SU-DHL-6 (cell line): ENCODE measurements at regions not wholly inside any gene's neighbourhood (a gene's known extent, or its start where the extent isn't known, plus 50 kb on each side); places are given as distances from the start of the nearest gene placed in this dataset.

Experiments
- H2AFZ ChIP-seq: fragments of 200-600 bp; sonication (generic); 2 replicates; pipeline ENCODE4 v1.6.1; 2014; ENCODE audit warnings: low read depth, mild to moderate bottlenecking, moderate library complexity, mixed read lengths, antibody characterized with exemption, low read length; ENCODE audit not compliant: severe bottlenecking
- H3F3A ChIP-seq: fragments of 200-600 bp; shearing (Covaris generic); 2 replicates; pipeline ENCODE4 v1.6.0; 2016; ENCODE audit warnings: antibody characterized with exemption, mild to moderate bottlenecking; ENCODE audit not compliant: insufficient read depth
- H3K27ac ChIP-seq: fragments of 200-600 bp; sonication (generic); 2 replicates; pipeline ENCODE4 v1.5.1; 2016; ENCODE audit warnings: low read depth, mild to moderate bottlenecking, low read length, moderate library complexity, mixed read lengths
- H3K27me3 ChIP-seq: fragments of 200-600 bp; sonication (generic), shearing (Covaris generic); 2 replicates; pipeline ENCODE4 v1.6.0; 2014; ENCODE audit warnings: mild to moderate bottlenecking, low read length
- H3K36me3 ChIP-seq: fragments of 200-600 bp; sonication (generic); 2 replicates; pipeline ENCODE4 v1.6.1; 2014; ENCODE audit warnings: mild to moderate bottlenecking, low read length, mixed read lengths
- H3K4me2 ChIP-seq: fragments of 300-600, 200-600 bp; shearing (Covaris generic), sonication (generic); 2 replicates; pipeline ENCODE4 v1.6.0; 2014; ENCODE audit warnings: low read length, low read depth, mild to moderate bottlenecking; ENCODE audit not compliant: poor library complexity, severe bottlenecking
- H3K4me3 ChIP-seq: fragments of 200-600 bp; sonication (generic); 2 replicates; pipeline ENCODE4 v1.5.1; 2014; ENCODE audit warnings: antibody characterized with exemption, low read length, mild to moderate bottlenecking, mixed read lengths; ENCODE audit not compliant: insufficient read depth, poor library complexity, severe bottlenecking
- H3K79me2 ChIP-seq: fragments of 200-600 bp; sonication (generic); 2 replicates; pipeline ENCODE4 v1.6.1; 2014; ENCODE audit warnings: mild to moderate bottlenecking, low read length, moderate library complexity; ENCODE audit not compliant: insufficient read depth
- H3K9ac ChIP-seq: fragments of 200-600 bp; sonication (generic); 2 replicates; pipeline ENCODE4 v1.7.0; 2014; ENCODE audit warnings: mild to moderate bottlenecking, low read length
- H3K9me2 ChIP-seq: fragments of 200-600 bp; sonication (generic); replicated peaks from 2 replicates; pipeline ENCODE4 v1.6.1; 2014; ENCODE audit warnings: low read length; ENCODE audit not compliant: insufficient read depth
- H3K9me3 ChIP-seq: fragments of 200-600 bp; sonication (generic); 2 replicates; pipeline ENCODE4 v1.6.1; 2014; ENCODE audit warnings: low read length, mixed read lengths; ENCODE audit not compliant: insufficient read depth
- H4K20me1 ChIP-seq: fragments of 200-600 bp; sonication (generic); 2 replicates; pipeline ENCODE4 v1.6.1; 2014; ENCODE audit warnings: low read depth, mild to moderate bottlenecking, antibody characterized with exemption, low read length, moderate library complexity, mixed read lengths
- CTCF ChIP-seq: fragments of 200-600 bp; sonication (generic); IDR thresholded peaks from one replicate; pipeline ENCODE4 v1.5.1; 2017; ENCODE audit warnings: antibody characterized with exemption, mild to moderate bottlenecking, low read length, moderate library complexity; ENCODE audit not compliant: insufficient read depth, poor library complexity, severe bottlenecking
- EZH2phosphoT487 ChIP-seq: fragments of 200-600 bp; sonication (generic), shearing (Covaris generic); conservative IDR thresholded peaks from 2 replicates; pipeline ENCODE4 v1.6.1; 2018; ENCODE audit warnings: mild to moderate bottlenecking, antibody characterized with exemption, low read length, moderate library complexity, mixed read lengths

- H3K79me2 ChIP-seq, result no peaks in the 10 kb centered on the region
- TF ChIP-seq CTCF (no peak), EZH2phosphoT487 (no peak)
- H4K20me1 ChIP-seq, result no peaks in the 10 kb centered on the region
- H3K9me3 ChIP-seq, result no peaks in the 10 kb centered on the region
- no peak overlapping the region for H3K4me3 ChIP-seq
- no peaks in the 10 kb centered on the region for H3K36me3 ChIP-seq
- no peak overlapping the region for H3K9ac ChIP-seq
- H2AFZ ChIP-seq, result no peak overlapping the region
- H3K4me2 ChIP-seq, result no peak overlapping the region
- H3K27me3 ChIP-seq, result no peaks in the 10 kb centered on the region
- H3K27ac ChIP-seq, result no peak overlapping the region
- no peaks in the 10 kb centered on the region for H3K9me2 ChIP-seq
- H3F3A ChIP-seq, result no peaks in the 10 kb centered on the region
Measured at GRCh38 chr7:132023466-132023865, 467.0 kb upstream of the PODXL start.

GRCh38 chr7:132022188-132022587, 465.8 kb upstream of the PODXL start:
- H4K20me1 ChIP-seq, result no peaks in the 10 kb centered on the region
- H3F3A ChIP-seq, result no peaks in the 10 kb centered on the region
- no peak for TF ChIP-seq EZH2phosphoT487
- no peak for TF ChIP-seq CTCF
- no peaks in the 10 kb centered on the region for H3K27me3 ChIP-seq
- H3K27ac ChIP-seq, result no peak overlapping the region
- H3K9me2 ChIP-seq, result no peaks in the 10 kb centered on the region
- no peaks in the 10 kb centered on the region for H3K36me3 ChIP-seq
- no peak overlapping the region for H2AFZ ChIP-seq
- H3K79me2 ChIP-seq, result no peaks in the 10 kb centered on the region
- no peak overlapping the region for H3K9ac ChIP-seq
- H3K9me3 ChIP-seq, result no peaks in the 10 kb centered on the region
- no peak overlapping the region for H3K4me3 ChIP-seq
- no peak overlapping the region for H3K4me2 ChIP-seq

GRCh38 chr7:132019703-132020102, 463.3 kb upstream of the PODXL start:
- Histone ChIP-seq H3K27me3 (no peaks in the 10 kb centered on the region), H3F3A (no peaks in the 10 kb centered on the region), H3K36me3 (no peaks in the 10 kb centered on the region), H3K4me2 (no peak overlapping the region), H4K20me1 (no peaks in the 10 kb centered on the region), H3K9me3 (no peaks in the 10 kb centered on the region), H3K9ac (no peak overlapping the region), H3K79me2 (no peaks in the 10 kb centered on the region), H3K9me2 (no peaks in the 10 kb centered on the region), H2AFZ (no peak overlapping the region), H3K27ac (no peak overlapping the region), H3K4me3 (no peak overlapping the region)
- TF ChIP-seq EZH2phosphoT487 (no peak), CTCF (no peak)

- H3K4me2 ChIP-seq, result no peak overlapping the region
- H3K9ac ChIP-seq, result no peak overlapping the region
- H3K79me2 ChIP-seq, result no peaks in the 10 kb centered on the region
- no peaks in the 10 kb centered on the region for H3F3A ChIP-seq
- no peaks in the 10 kb centered on the region for H3K9me2 ChIP-seq
- H3K27me3 ChIP-seq, result no peaks in the 10 kb centered on the region
- no peak overlapping the region for H3K27ac ChIP-seq
- no peak for TF ChIP-seq EZH2phosphoT487
- no peak for TF ChIP-seq CTCF
- no peak overlapping the region for H3K4me3 ChIP-seq
- no peak overlapping the region for H2AFZ ChIP-seq
- no peaks in the 10 kb centered on the region for H3K36me3 ChIP-seq
- no peaks in the 10 kb centered on the region for H4K20me1 ChIP-seq
- H3K9me3 ChIP-seq, result no peaks in the 10 kb centered on the region
Measured at GRCh38 chr7:132009778-132010177, 453.4 kb upstream of the PODXL start.
